OCI-LY1 (cell line): ENCODE measurements at regions not wholly inside any gene's neighbourhood (a gene's known extent, or its start where the extent isn't known, plus 50 kb on each side); places are given as distances from the start of the nearest gene placed in this dataset.

Experiments used
- H2AFZ ChIP-seq: fragments of 200-600 bp; sonication (generic), shearing (Covaris generic); 2 replicates; pipeline ENCODE4 v1.6.0; 2014; ENCODE audit warnings: antibody characterized with exemption, mild to moderate bottlenecking, low read length
- H3F3A ChIP-seq: fragments of 200-600 bp; sonication (generic), shearing (Covaris generic); 2 replicates; pipeline ENCODE4 v1.6.0; 2014; ENCODE audit warnings: mild to moderate bottlenecking, antibody characterized with exemption, low read length, moderate library complexity; ENCODE audit not compliant: insufficient read depth
- H3K27ac ChIP-seq: fragments of 200-600 bp; sonication (generic); 2 replicates; pipeline ENCODE4 v1.5.1; 2014; ENCODE audit warnings: low read length, mixed run types, mild to moderate bottlenecking, low read depth; ENCODE audit not compliant: poor library complexity, severe bottlenecking
- H3K27me3 ChIP-seq: fragments of 200-600 bp; sonication (generic); 2 replicates; pipeline ENCODE4 v1.6.0; 2014; ENCODE audit warnings: antibody characterized with exemption, mild to moderate bottlenecking, low read length, moderate library complexity; ENCODE audit not compliant: insufficient read depth
- H3K36me3 ChIP-seq: fragments of 200-600 bp; sonication (generic); 2 replicates; pipeline ENCODE4 v1.6.1; 2014; ENCODE audit warnings: mild to moderate bottlenecking, antibody characterized with exemption, low read length, moderate library complexity, mixed read lengths; ENCODE audit not compliant: insufficient read depth
- H3K4me1 ChIP-seq: fragments of 200-600 bp; sonication (generic); 2 replicates; pipeline ENCODE4 v1.5.1; 2014; ENCODE audit warnings: mild to moderate bottlenecking, low read length, moderate library complexity; ENCODE audit not compliant: insufficient read depth, severe bottlenecking
- H3K4me2 ChIP-seq: fragments of 200-600 bp; sonication (generic), shearing (Covaris generic); 2 replicates; pipeline ENCODE4 v1.6.1; 2014; ENCODE audit warnings: low read length
- H3K4me3 ChIP-seq: fragments of 200-600 bp; sonication (generic); 2 replicates; pipeline ENCODE4 v1.5.1; 2014; ENCODE audit warnings: low read length, low read depth, mild to moderate bottlenecking, mixed read lengths; ENCODE audit not compliant: poor library complexity, severe bottlenecking
- H3K79me2 ChIP-seq: fragments of 200-600 bp; shearing (Covaris generic); 2 replicates; pipeline ENCODE4 v1.6.1; 2016; ENCODE audit warnings: mixed run types, low read length, mixed read lengths; ENCODE audit not compliant: insufficient read depth
- H3K9ac ChIP-seq: fragments of 200-600 bp; sonication (generic), shearing (Covaris generic); 2 replicates; pipeline ENCODE4 v1.6.1; 2014; ENCODE audit warnings: mild to moderate bottlenecking, low read length, mixed read lengths
- H3K9me2 ChIP-seq: fragments of 200-600 bp; sonication (generic), shearing (Covaris generic); 2 replicates; pipeline ENCODE4 v1.6.1; 2014; ENCODE audit warnings: low read depth, mild to moderate bottlenecking, low read length, mixed read lengths
- H3K9me3 ChIP-seq: fragments of 200-600 bp; shearing (Covaris generic); 2 replicates; pipeline ENCODE4 v1.6.1; 2014; ENCODE audit warnings: low read length, mixed read lengths
- H4K20me1 ChIP-seq: fragments of 200-600 bp; sonication (generic), shearing (Covaris generic); 2 replicates; pipeline ENCODE4 v1.6.0; 2016; ENCODE audit warnings: mild to moderate bottlenecking, low read length; ENCODE audit not compliant: insufficient read depth
- CTCF ChIP-seq: fragments of 200-600 bp; sonication (generic), shearing (Covaris generic); IDR thresholded peaks from 2 replicates; pipeline ENCODE4 v1.5.1; 2017; ENCODE audit warnings: mild to moderate bottlenecking, antibody characterized with exemption, low read length, moderate library complexity, mixed read lengths
- EZH2 ChIP-seq: fragments of 200-600 bp; sonication (generic), shearing (Covaris generic); IDR thresholded peaks from 2 replicates; pipeline ENCODE4 v1.8.0; 2017; ENCODE audit warnings: borderline replicate concordance, mixed run types, mild to moderate bottlenecking, antibody characterized with exemption, low read length, moderate library complexity, mixed read lengths

DNA sequence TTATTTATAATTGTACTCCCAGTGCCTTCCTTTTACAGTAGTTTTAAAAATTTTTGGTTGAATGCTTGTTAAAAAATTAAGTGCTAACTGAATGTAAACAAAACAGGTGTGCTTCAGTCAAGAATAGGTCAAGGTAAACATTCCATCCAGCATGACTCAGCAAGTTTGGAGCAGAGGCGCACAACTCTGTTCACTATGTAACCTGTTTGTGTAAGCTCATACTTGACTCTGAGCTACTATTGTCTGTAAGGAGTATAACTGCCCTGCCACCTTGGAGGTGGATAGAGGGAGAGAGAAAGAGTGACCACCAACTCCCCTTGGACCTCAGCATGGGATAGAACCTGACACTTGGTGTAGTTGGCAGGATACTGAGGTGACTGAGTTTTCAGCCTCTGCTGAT, 207.4 kb upstream of the SYT4 start:
- TF ChIP-seq EZH2 (no peak), CTCF (no peak)

DNA sequence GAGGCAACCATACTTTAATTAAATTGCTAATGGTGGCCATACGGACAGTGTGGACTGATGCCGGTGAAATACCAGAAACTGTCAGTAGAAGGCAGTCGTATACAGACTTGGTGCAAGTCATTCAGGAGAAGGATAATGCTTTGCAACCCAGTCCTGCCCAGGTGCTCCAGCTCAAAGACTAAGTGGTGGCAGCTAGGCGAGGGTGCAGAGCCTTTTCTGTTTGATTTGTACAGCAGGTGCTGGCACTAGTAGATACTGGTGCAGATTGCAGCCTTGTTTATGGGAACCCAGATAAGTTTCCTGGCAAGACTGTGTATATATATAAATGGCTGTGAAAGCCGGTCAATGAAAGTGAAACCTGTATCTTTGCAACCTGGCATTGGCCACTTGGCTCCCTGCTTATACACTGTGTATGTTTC, 208.3 kb upstream of the SYT4 start:
- no peak for TF ChIP-seq CTCF
- Histone ChIP-seq H3K9ac (no peak overlapping the region), H3K4me2 (no peak overlapping the region), H3K36me3 (no peaks in the 10 kb centered on the region), H3K4me1 (no peaks in the 10 kb centered on the region), H3K9me3 (no peaks in the 10 kb centered on the region), H3K27me3 (no peaks in the 10 kb centered on the region), H3K27ac (no peak overlapping the region), H3K9me2 (no peaks in the 10 kb centered on the region), H2AFZ (no peak overlapping the region), H3F3A (no peaks in the 10 kb centered on the region), H3K79me2 (no peaks in the 10 kb centered on the region), H3K4me3 (no peak overlapping the region), H4K20me1 (no peaks in the 10 kb centered on the region)

More for the DNA sequence above, 207.4 kb upstream of the SYT4 start:
- no peaks in the 10 kb centered on the region for H3K9me2 ChIP-seq
- no peaks in the 10 kb centered on the region for H3K79me2 ChIP-seq
- no peak overlapping the region for H3K4me3 ChIP-seq
- no peaks in the 10 kb centered on the region for H4K20me1 ChIP-seq
- no peak overlapping the region for H2AFZ ChIP-seq
- H3K36me3 ChIP-seq: no peaks in the 10 kb centered on the region
- no peaks in the 10 kb centered on the region for H3K27me3 ChIP-seq
- H3K4me1 ChIP-seq: no peaks in the 10 kb centered on the region
- H3K27ac ChIP-seq: no peak overlapping the region
- H3F3A ChIP-seq: no peaks in the 10 kb centered on the region
- H3K9me3 ChIP-seq: no peaks in the 10 kb centered on the region
- H3K4me2 ChIP-seq: no peak overlapping the region
- H3K9ac ChIP-seq: no peak overlapping the region

GRCh38 chr18:43486462-43486861, 209.2 kb upstream of the SYT4 start:
- Histone ChIP-seq H3K9me2 (no peaks in the 10 kb centered on the region), H3K79me2 (no peaks in the 10 kb centered on the region), H3K27me3 (no peaks in the 10 kb centered on the region), H3K27ac (no peak overlapping the region), H3K4me3 (no peak overlapping the region), H3K4me1 (no peaks in the 10 kb centered on the region), H3F3A (no peaks in the 10 kb centered on the region), H3K4me2 (no peak overlapping the region), H3K9ac (no peak overlapping the region), H3K36me3 (no peaks in the 10 kb centered on the region), H3K9me3 (no peaks in the 10 kb centered on the region), H2AFZ (no peak overlapping the region), H4K20me1 (no peaks in the 10 kb centered on the region)
- TF ChIP-seq EZH2 (no peak), CTCF (no peak)
